ENCODE measurements at regions not wholly inside any gene's neighbourhood (a gene's known extent, or its start where the extent isn't known, plus 50 kb on each side); places are given as distances from the start of the nearest gene placed in this dataset.
"Not testable (repeated sequence)": the region's sequence is repeated elsewhere in the genome, so short reads cannot be mapped to it uniquely, and the experiment has no call there.

DNA sequence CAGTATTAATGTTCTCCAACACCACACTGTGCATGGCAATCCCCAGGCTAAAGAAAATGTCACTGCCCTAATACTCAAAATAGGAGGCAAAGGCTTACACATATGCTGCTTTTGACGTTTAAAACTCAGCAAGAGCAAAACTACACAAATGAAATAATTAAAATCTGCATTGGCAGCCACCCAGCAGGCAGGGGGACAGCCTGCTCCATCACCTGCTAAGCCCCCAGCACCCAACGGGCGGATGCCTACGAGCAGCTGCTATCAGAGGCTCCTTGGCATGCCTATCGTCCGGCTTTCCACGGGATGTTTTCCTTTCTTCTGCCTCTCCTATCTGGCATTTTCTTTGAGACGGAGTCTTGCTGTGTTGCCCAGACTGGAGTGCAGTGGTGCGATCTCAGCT, 337.5 kb downstream of the SOX9 start:
- H3K4me3 Mint-ChIP-seq, result no peak overlapping the region
- H3K36me3 Mint-ChIP-seq, result no peaks in the 10 kb centered on the region
- ATAC-seq (no peak), DNase-seq (ENCODE audit: low spot score in 2 of 2) (no peak)
- no peaks in the 10 kb centered on the region for H3K4me1 Mint-ChIP-seq
- H3K9me3 Mint-ChIP-seq, result no peaks in the 10 kb centered on the region
- H3K27ac Mint-ChIP-seq, result no peak overlapping the region

DNA sequence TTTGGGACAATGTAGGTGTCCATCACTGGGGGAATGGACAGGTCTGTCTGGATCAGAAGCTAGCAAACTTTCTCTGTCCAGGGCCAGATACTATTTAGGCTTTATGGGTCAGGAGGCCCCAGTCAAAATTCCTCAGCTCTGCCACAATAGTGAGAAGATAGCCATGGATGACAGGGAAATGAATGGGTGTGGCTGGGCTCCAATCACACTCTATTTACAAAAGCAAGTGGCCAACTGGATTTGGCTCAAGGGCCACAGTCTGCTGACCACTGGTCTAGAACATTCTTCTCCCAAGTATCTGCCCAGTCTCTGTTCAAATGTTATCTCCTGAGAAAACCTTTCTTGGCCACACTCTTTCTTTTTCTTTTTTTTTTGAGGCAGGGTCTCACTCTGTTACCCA, 339.9 kb downstream of the SOX9 start:
- Mint-ChIP-seq H3K9me3 (no peaks in the 10 kb centered on the region), H3K27ac (no peak overlapping the region), H3K36me3 (no peaks in the 10 kb centered on the region), H3K4me3 (no peak overlapping the region), H3K4me1 (no peaks in the 10 kb centered on the region)
- DNase-seq (ENCODE audit: low spot score in 2 of 2) (no peak), ATAC-seq (no peak)

- Mint-ChIP-seq H3K4me1 (no peaks in the 10 kb centered on the region), H3K36me3 (no peaks in the 10 kb centered on the region), H3K4me3 (no peak overlapping the region), H3K27ac (no peak overlapping the region), H3K9me3 (no peaks in the 10 kb centered on the region)
- DNase-seq (ENCODE audit: low spot score in 2 of 2) (no peak), ATAC-seq (no peak)
These were observed 340.9 kb downstream of the SOX9 start for GRCh38 chr17:72461757-72462156.

DNA sequence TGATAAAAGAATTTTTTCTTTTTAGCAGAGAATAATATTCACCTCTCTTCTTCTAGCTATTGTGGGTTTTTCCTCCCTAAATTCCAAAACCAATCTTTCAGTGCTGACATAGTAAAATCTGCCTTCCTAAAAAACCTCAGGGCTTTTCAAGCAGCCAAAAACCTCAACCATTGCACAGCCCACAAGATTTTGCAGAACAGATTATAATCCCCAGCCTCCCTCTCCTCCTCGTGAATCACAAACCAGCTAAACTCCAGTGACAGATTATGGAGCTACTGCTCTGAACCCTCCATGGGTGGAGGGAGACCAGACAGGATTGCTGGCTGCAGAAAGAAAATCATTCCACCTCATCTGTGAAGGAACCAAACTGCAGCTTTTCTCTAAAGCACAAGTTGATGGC, 341.6 kb downstream of the SOX9 start:
- ATAC-seq (no peak), DNase-seq (ENCODE audit: low spot score in 2 of 2) (no peak)
- Mint-ChIP-seq H3K9me3 (no peaks in the 10 kb centered on the region), H3K4me1 (no peaks in the 10 kb centered on the region), H3K27ac (no peak overlapping the region), H3K36me3 (no peaks in the 10 kb centered on the region), H3K4me3 (no peak overlapping the region)

- H3K27ac Mint-ChIP-seq, result no peak overlapping the region
- H3K4me3 Mint-ChIP-seq, result no peak overlapping the region
- ATAC-seq, result no peak
- no peak for DNase-seq (ENCODE audit: low spot score in 2 of 2)
- no peaks in the 10 kb centered on the region for H3K4me1 Mint-ChIP-seq
- no peaks in the 10 kb centered on the region for H3K36me3 Mint-ChIP-seq
- H3K9me3 Mint-ChIP-seq, result no peaks in the 10 kb centered on the region
These were observed 342.0 kb downstream of the SOX9 start for GRCh38 chr17:72462814-72463213.

GRCh38 chr17:72463287-72464102, 342.7 kb downstream of the SOX9 start:
- Mint-ChIP-seq H3K27ac (no peak overlapping the region), H3K36me3 (no peaks in the 10 kb centered on the region), H3K4me3 (no peak overlapping the region), H3K9me3 (no peaks in the 10 kb centered on the region), H3K4me1 (no peaks in the 10 kb centered on the region)
- DNase-seq (ENCODE audit: low spot score in 2 of 2) (no peak), ATAC-seq (no peak)

- not testable (repeated sequence) for H3K36me3 Mint-ChIP-seq; DNase-seq (ENCODE audit: low spot score in 2 of 2); H3K27ac Mint-ChIP-seq; H3K4me3 Mint-ChIP-seq; ATAC-seq; H3K9me3 Mint-ChIP-seq; H3K4me1 Mint-ChIP-seq
These were observed 343.4 kb downstream of the SOX9 start for GRCh38 chr17:72464221-72464620.

DNA sequence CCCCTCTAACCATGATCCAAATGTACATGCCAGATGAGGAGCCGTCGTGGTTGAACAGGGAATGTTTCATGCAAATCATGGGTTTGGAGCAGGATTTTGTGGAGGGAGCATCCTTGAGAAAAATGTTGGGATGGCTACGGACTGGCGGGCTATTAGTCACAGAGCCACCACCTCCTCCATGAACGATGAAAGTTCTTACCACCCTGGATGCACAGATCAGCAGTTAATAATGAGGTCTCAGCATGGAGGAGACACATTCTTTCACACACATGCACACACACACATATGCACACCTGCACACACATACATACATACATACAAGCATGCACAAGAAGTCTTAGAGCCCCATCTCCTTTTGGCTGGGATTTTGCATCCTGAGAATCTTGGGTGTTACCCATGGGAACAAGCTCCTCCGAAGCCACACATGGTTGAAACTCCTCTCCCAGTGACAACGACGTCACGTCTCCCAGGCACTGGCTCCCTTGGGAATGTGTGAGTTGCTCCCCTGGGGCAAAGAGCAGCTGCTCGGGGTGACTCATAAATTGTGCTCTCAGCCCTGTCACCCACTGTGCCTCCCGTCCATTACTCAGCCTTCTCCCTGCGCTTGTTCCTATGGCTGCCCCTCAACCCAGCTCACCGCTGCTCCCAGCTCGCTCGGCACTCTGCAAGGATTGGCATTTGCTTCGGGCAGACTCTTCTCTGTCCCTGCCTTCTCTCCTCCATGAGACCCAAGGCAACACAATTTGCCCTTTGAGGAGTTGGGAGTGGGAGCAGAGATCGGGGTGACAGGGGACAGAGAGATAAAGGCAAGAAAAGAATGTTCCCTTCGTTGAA, 344.6 kb downstream of the SOX9 start:
- H3K9me3 Mint-ChIP-seq, result no peaks in the 10 kb centered on the region
- no peaks in the 10 kb centered on the region for H3K4me1 Mint-ChIP-seq
- H3K36me3 Mint-ChIP-seq, result no peaks in the 10 kb centered on the region
- DNase-seq (ENCODE audit: low spot score in 2 of 2) (no peak), ATAC-seq (no peak)
- no peak overlapping the region for H3K4me3 Mint-ChIP-seq
- no peak overlapping the region for H3K27ac Mint-ChIP-seq

GRCh38 chr17:72466199-72466598, 345.4 kb downstream of the SOX9 start:
- Mint-ChIP-seq H3K27ac (no peak overlapping the region), H3K36me3 (no peaks in the 10 kb centered on the region), H3K4me1 (no peaks in the 10 kb centered on the region), H3K9me3 (no peaks in the 10 kb centered on the region), H3K4me3 (no peak overlapping the region)
- ATAC-seq (no peak), DNase-seq (ENCODE audit: low spot score in 2 of 2) (no peak)

GRCh38 chr17:72466606-72467005, 345.8 kb downstream of the SOX9 start:
- Mint-ChIP-seq H3K4me3 (no peak overlapping the region), H3K27ac (no peak overlapping the region), H3K4me1 (no peaks in the 10 kb centered on the region), H3K36me3 (no peaks in the 10 kb centered on the region), H3K9me3 (no peaks in the 10 kb centered on the region)
- ATAC-seq, result no peak
- no peak for DNase-seq (ENCODE audit: low spot score in 2 of 2)

- no peaks in the 10 kb centered on the region for H3K4me1 Mint-ChIP-seq
- H3K27ac Mint-ChIP-seq, result no peak overlapping the region
- no peaks in the 10 kb centered on the region for H3K36me3 Mint-ChIP-seq
- H3K9me3 Mint-ChIP-seq, result no peaks in the 10 kb centered on the region
- no peak overlapping the region for H3K4me3 Mint-ChIP-seq
- no peak for ATAC-seq
- no peak for DNase-seq (ENCODE audit: low spot score in 2 of 2)
These were observed 347.2 kb downstream of the SOX9 start for GRCh38 chr17:72467841-72468653.

DNA sequence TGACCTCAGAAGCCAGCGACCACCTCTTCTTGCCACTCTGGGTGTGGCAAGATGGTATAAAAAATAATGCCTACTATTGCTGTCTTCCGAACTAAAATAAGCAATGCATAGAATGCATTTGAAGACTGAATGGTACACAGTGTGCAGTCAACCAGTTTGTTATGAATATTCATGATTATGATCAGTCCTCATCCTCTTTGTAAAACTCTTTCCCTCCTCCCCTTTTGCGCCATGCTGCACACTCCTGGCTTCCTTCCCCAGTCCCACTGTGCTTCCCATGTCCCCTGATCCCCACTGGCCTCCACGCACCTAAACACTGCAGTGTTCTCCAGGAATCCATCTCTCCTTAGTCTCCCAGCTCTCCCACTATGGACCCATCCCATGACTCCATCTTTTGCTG, 348.0 kb downstream of the SOX9 start:
- Mint-ChIP-seq H3K4me1 (no peaks in the 10 kb centered on the region), H3K9me3 (no peaks in the 10 kb centered on the region), H3K36me3 (no peaks in the 10 kb centered on the region), H3K4me3 (no peak overlapping the region), H3K27ac (no peak overlapping the region)
- DNase-seq (ENCODE audit: low spot score in 2 of 2), result no peak
- ATAC-seq, result no peak

GRCh38 chr17:72470121-72470705, 349.4 kb downstream of the SOX9 start:
- H3K9me3 Mint-ChIP-seq, result no peaks in the 10 kb centered on the region
- H3K4me1 Mint-ChIP-seq, result no peaks in the 10 kb centered on the region
- no peak overlapping the region for H3K4me3 Mint-ChIP-seq
- no peaks in the 10 kb centered on the region for H3K36me3 Mint-ChIP-seq
- ATAC-seq, result no peak
- no peak overlapping the region for H3K27ac Mint-ChIP-seq
- DNase-seq (ENCODE audit: low spot score in 2 of 2), result no peak

DNA sequence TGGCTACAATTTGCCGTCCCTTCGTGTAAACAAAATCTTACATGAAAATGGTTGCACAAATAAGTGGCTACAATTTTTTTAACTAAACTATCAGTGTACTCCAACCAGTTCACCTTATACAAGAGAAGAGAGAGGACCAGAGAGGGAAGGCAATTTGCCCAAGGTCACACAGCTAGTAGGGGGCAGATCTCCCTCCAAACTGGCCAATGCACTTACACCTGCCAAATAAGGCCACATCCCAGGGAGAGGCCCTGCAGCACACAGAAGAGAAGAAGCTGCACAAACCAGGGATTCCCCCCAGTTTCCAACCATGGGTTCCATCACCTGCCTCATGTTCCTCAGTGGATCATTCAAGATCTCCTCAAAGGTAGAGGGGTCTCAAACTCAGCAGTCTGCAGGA, 349.9 kb downstream of the SOX9 start:
- Mint-ChIP-seq H3K4me3 (no peak overlapping the region), H3K4me1 (no peaks in the 10 kb centered on the region), H3K27ac (no peak overlapping the region), H3K9me3 (no peaks in the 10 kb centered on the region), H3K36me3 (no peaks in the 10 kb centered on the region)
- ATAC-seq, result no peak
- no peak for DNase-seq (ENCODE audit: low spot score in 2 of 2)

GRCh38 chr17:72471296-72471695, 350.5 kb downstream of the SOX9 start:
- DNase-seq (ENCODE audit: low spot score in 2 of 2) (no peak), ATAC-seq (no peak)
- H3K36me3 Mint-ChIP-seq, result no peaks in the 10 kb centered on the region
- no peaks in the 10 kb centered on the region for H3K9me3 Mint-ChIP-seq
- H3K4me3 Mint-ChIP-seq, result no peak overlapping the region
- H3K27ac Mint-ChIP-seq, result no peak overlapping the region
- H3K4me1 Mint-ChIP-seq, result no peaks in the 10 kb centered on the region
